PC-9 (cell line): ENCODE measurements at regions not wholly inside any gene's neighbourhood (a gene's known extent, or its start where the extent isn't known, plus 50 kb on each side); places are given as distances from the start of the nearest gene placed in this dataset.

Experiments
- BruUV-seq: library from RNA; stranded (reverse); fragments of 400-500 nt; replicated peaks from 2 replicates; lab custom pipeline; 2021; lab: Mats Ljungman, UMichigan
- CTCF ChIA-PET: fragments of 300-600 bp; sonication (Branson Sonifier 250); formaldehyde crosslinking; loops from one replicate; lab custom pipeline; 2022; ENCODE audit warnings: antibody characterized with exemption; lab: Charles Lee
- POLR2A ChIA-PET: fragments of 300-600 bp; sonication (Branson Sonifier 250); formaldehyde crosslinking; loops from one replicate; lab custom pipeline; 2022; ENCODE audit warnings: antibody characterized with exemption; ENCODE audit not compliant: unreplicated experiment; lab: Charles Lee
- DNase-seq, 2 experiments: peaks; one replicate each; pipeline versions ENCODE4 v3.0.0 to v3.0.0-alpha.2; 2015 to 2022; ENCODE audit warnings: mixed read lengths in 1 of 2
- H2AFZ ChIP-seq: fragments of 200-600 bp; sonication (generic); 2 replicates; pipeline ENCODE4 v1.8.1; 2017; ENCODE audit warnings: antibody characterized with exemption
- H3F3A ChIP-seq: fragments of 200-600 bp; sonication (generic); 2 replicates; pipeline ENCODE4 v1.8.1; 2017; ENCODE audit warnings: antibody characterized with exemption, mild to moderate bottlenecking, low read depth; ENCODE audit not compliant: insufficient read depth
- H3K27ac ChIP-seq: fragments of 200-600 bp; sonication (generic); 2 replicates; pipeline ENCODE4 v1.6.1; 2016; ENCODE audit warnings: mixed run types
- H3K27me3 ChIP-seq: fragments of 200-600 bp; sonication (generic); 2 replicates; pipeline ENCODE4 v1.6.1; 2016; ENCODE audit warnings: low read depth, mixed run types; ENCODE audit not compliant: insufficient read depth
- H3K36me3 ChIP-seq: fragments of 200-600 bp; sonication (generic); 2 replicates; pipeline ENCODE4 v1.6.1; 2016; ENCODE audit warnings: low read depth, mixed run types
- H3K4me1 ChIP-seq: fragments of 200-600 bp; sonication (generic); replicated peaks from 2 replicates; pipeline ENCODE4 v1.6.1; 2016; ENCODE audit warnings: mixed run types; ENCODE audit not compliant: insufficient read depth
- H3K4me2 ChIP-seq: fragments of 200-600 bp; sonication (generic); 2 replicates; pipeline ENCODE4 v1.6.1; 2017; ENCODE audit warnings: mixed run types
- H3K4me3 ChIP-seq: fragments of 200-600 bp; sonication (generic); 2 replicates; pipeline ENCODE4 v1.6.1; 2016; ENCODE audit warnings: mixed run types
- H3K79me2 ChIP-seq: fragments of 200-600 bp; sonication (generic); 2 replicates; pipeline ENCODE4 v1.6.1; 2017; ENCODE audit warnings: low read depth, mixed run types
- H3K9me2 ChIP-seq: fragments of 200-600 bp; sonication (generic); 2 replicates; pipeline ENCODE4 v1.8.1; 2017; ENCODE audit warnings: mild to moderate bottlenecking; ENCODE audit not compliant: insufficient read depth
- H3K9me3 ChIP-seq: fragments of 200-600 bp; sonication (generic); 2 replicates; pipeline ENCODE4 v1.8.1; 2016; ENCODE audit warnings: low read depth; ENCODE audit not compliant: insufficient read depth
- H4K20me1 ChIP-seq: fragments of 200-600 bp; sonication (generic); 2 replicates; pipeline ENCODE4 v1.8.1; 2017; ENCODE audit not compliant: insufficient read depth
- EZH2 ChIP-seq: fragments of 200-600 bp; sonication (generic); IDR thresholded peaks from 2 replicates; pipeline ENCODE4 v1.8.0; 2017; ENCODE audit warnings: antibody characterized with exemption, low read depth
- intact Hi-C: fragments of 100-400 bp; cut with micrococcal nuclease; formaldehyde crosslinking; loops from one replicate; pipeline ENCODE4 v1.10.0; 2022; ENCODE audit not compliant: unreplicated experiment
- TF ChIP-seq, protein P1 (sequence below): fragments of 200-600 bp; sonication (generic); conservative IDR thresholded peaks from 2 replicates; pipeline ENCODE4 v1.6.1; 2017; ENCODE audit warnings: mixed run types, antibody characterized with exemption, mild to moderate bottlenecking, moderate library complexity

DNA sequence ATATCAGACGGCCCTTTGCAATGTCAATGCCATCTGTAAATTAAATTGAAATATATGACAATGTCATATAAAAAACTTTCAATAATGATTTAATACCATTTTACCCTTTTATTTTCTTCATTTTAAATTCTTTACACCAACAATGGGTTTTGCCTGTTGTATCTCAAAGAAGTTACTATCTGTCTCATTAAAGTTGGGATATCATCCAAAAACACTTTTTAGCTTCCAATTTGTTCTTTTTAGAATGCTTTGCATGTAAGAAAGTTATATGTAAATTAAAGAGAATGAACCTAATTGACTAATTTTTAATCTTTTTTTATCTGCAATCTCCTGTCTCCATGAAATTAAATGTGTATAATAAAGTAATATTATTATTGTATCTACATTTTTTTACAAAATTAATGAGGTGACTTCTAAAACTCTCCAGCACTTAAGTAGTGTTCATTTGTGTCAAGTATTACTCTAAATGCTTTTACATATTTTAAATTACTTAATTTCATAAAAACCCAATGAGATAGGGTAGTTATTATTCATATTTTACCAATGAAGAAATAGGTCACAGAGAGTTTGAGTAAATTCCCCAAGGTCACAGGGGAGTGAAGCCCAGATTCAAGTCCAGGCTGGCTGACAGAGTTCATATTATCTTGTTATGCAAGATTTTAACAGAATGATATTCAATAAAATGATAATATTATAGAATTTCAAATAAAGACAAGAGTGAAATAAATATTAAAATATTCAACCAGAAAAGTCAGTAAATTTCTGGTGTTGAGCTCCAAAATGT is 673.0 kb upstream of the FLRT2 start:
- Histone ChIP-seq H3K79me2 (no peaks in the 10 kb centered on the region), H4K20me1 (no peaks in the 10 kb centered on the region), H3F3A (no peaks in the 10 kb centered on the region), H3K36me3 (no peaks in the 10 kb centered on the region), H2AFZ (no peak overlapping the region), H3K4me1 (no peaks in the 10 kb centered on the region), H3K4me2 (no peak overlapping the region), H3K9me2 (no peaks in the 10 kb centered on the region), H3K9me3 (no peaks in the 10 kb centered on the region), H3K27ac (no peak overlapping the region), H3K4me3 (no peak overlapping the region), H3K27me3 (no peaks in the 10 kb centered on the region)
- ChIA-PET CTCF (no interaction called here), POLR2A (interaction anchor here (0.6 kb wide), 1 partner anchor 429 kb away, joined by 3 read pairs; no protein-coding TSS in a partner anchor)
- DNase-seq = no peak
- TF ChIP-seq, protein P1, sequence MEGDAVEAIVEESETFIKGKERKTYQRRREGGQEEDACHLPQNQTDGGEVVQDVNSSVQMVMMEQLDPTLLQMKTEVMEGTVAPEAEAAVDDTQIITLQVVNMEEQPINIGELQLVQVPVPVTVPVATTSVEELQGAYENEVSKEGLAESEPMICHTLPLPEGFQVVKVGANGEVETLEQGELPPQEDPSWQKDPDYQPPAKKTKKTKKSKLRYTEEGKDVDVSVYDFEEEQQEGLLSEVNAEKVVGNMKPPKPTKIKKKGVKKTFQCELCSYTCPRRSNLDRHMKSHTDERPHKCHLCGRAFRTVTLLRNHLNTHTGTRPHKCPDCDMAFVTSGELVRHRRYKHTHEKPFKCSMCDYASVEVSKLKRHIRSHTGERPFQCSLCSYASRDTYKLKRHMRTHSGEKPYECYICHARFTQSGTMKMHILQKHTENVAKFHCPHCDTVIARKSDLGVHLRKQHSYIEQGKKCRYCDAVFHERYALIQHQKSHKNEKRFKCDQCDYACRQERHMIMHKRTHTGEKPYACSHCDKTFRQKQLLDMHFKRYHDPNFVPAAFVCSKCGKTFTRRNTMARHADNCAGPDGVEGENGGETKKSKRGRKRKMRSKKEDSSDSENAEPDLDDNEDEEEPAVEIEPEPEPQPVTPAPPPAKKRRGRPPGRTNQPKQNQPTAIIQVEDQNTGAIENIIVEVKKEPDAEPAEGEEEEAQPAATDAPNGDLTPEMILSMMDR = no peak
- TF ChIP-seq EZH2 = no peak
- BruUV-seq = no TSS peak
- intact Hi-C loops = no loop called here

DNA sequence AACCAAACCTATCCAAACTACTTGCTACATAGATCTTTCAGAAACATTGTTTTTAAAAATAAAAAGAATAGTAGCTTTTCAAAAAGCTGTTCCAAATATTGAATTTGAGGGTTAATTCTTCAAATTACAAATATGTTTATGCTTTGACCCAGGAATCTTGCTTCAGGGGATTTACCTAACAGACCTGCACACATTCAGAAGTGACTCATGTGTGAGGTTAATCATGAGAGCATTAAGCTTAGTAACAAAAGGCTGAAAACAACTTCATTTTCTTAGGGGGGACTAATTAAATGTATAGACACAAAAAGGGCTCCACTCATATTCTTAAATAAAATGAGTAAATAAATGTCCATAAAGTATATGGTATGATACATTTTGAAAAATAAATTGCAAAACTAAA is 672.4 kb upstream of the FLRT2 start:
- no peaks in the 10 kb centered on the region for H4K20me1 ChIP-seq
- no peaks in the 10 kb centered on the region for H3K4me1 ChIP-seq
- H3K4me3 ChIP-seq = no peak overlapping the region
- ChIA-PET POLR2A (no interaction called here), CTCF (no interaction called here)
- no peak for DNase-seq
- H3K4me2 ChIP-seq = no peak overlapping the region
- H3K27ac ChIP-seq = no peak overlapping the region
- no peaks in the 10 kb centered on the region for H3K27me3 ChIP-seq
- no peaks in the 10 kb centered on the region for H3K9me2 ChIP-seq
- no peak overlapping the region for H2AFZ ChIP-seq
- no TSS peak for BruUV-seq
- H3K9me3 ChIP-seq = no peaks in the 10 kb centered on the region
- no peaks in the 10 kb centered on the region for H3K79me2 ChIP-seq
- TF ChIP-seq, protein P1 = no peak
- TF ChIP-seq EZH2 = no peak
- H3K36me3 ChIP-seq = no peaks in the 10 kb centered on the region
- H3F3A ChIP-seq = no peaks in the 10 kb centered on the region
- intact Hi-C loops = no loop called here

DNA sequence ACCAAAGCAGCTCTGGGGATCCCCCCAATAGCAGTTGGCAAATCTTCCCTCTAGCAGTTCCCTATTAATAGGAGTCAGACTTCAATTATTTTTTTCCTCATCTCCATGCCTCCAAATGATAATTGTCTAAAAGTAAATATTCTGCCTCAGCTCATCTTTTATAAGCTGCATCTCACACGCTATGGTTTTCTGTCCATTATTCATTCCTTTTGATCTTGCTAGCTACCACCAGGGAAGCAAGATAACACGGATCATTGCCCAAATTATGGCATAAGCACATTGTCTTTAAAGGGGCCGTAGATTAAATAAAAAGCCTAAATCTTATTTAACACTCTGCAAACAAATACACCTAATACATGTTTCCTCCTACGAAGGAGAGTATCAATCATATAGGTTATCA is 670.8 kb upstream of the FLRT2 start:
- no TSS peak for BruUV-seq
- Histone ChIP-seq H3K4me2 (no peak overlapping the region), H3K79me2 (no peaks in the 10 kb centered on the region), H4K20me1 (no peaks in the 10 kb centered on the region), H2AFZ (no peak overlapping the region), H3K9me3 (no peaks in the 10 kb centered on the region), H3K36me3 (no peaks in the 10 kb centered on the region), H3K27me3 (no peaks in the 10 kb centered on the region), H3K4me1 (no peaks in the 10 kb centered on the region), H3K27ac (no peak overlapping the region), H3K9me2 (no peaks in the 10 kb centered on the region), H3K4me3 (no peak overlapping the region), H3F3A (no peaks in the 10 kb centered on the region)
- TF ChIP-seq EZH2 = no peak
- TF ChIP-seq, protein P1 = no peak
- ChIA-PET CTCF (no interaction called here), POLR2A (no interaction called here)
- intact Hi-C loops = no loop called here
- DNase-seq = no peak
